H9 (cell line): ENCODE measurements at regions not wholly inside any gene's neighbourhood (a gene's known extent, or its start where the extent isn't known, plus 50 kb on each side); places are given as distances from the start of the nearest gene placed in this dataset.

Experiments used
- DNase-seq: peaks from one replicate; pipeline ENCODE4 v3.0.0-alpha.2; 2017
- H2AFZ ChIP-seq: one replicate; pipeline ENCODE4 v1.6.1; 2013; ENCODE audit warnings: mild to moderate bottlenecking, low read length, control low read depth, moderate library complexity
- H2AK5ac ChIP-seq: 2 replicates; pipeline ENCODE4 v1.6.1; 2013; ENCODE audit warnings: low read length, control low read depth, mixed read lengths; ENCODE audit not compliant: insufficient read length
- H2BK120ac ChIP-seq: one replicate; pipeline ENCODE4 v1.6.1; 2013; ENCODE audit warnings: low read depth, mild to moderate bottlenecking, low read length, control low read depth, inconsistent platforms; ENCODE audit not compliant: poor library complexity, severe bottlenecking
- H2BK12ac ChIP-seq: 2 replicates; pipeline ENCODE4 v1.6.1; 2013; ENCODE audit warnings: low read length, control low read depth, mixed read lengths, low read depth; ENCODE audit not compliant: insufficient read length
- H2BK15ac ChIP-seq: 2 replicates; pipeline ENCODE4 v1.6.1; 2013; ENCODE audit warnings: low read depth, low read length, control low read depth
- H2BK20ac ChIP-seq: one replicate; pipeline ENCODE4 v1.6.1; 2013; ENCODE audit warnings: low read depth, mild to moderate bottlenecking, low read length, control low read depth, inconsistent platforms; ENCODE audit not compliant: poor library complexity, severe bottlenecking
- H2BK5ac ChIP-seq: 2 replicates; pipeline ENCODE4 v1.6.1; 2013; ENCODE audit warnings: low read length, control low read depth, mixed read lengths; ENCODE audit not compliant: insufficient read length
- H3K14ac ChIP-seq: 2 replicates; pipeline ENCODE4 v1.6.1; 2013; ENCODE audit warnings: low read length, control low read depth; ENCODE audit not compliant: insufficient read depth
- H3K18ac ChIP-seq: 2 replicates; pipeline ENCODE4 v1.6.1; 2013; ENCODE audit warnings: low read depth, mild to moderate bottlenecking, mixed read lengths, low read length, control low read depth; ENCODE audit not compliant: insufficient read length
- H3K23ac ChIP-seq: 2 replicates; pipeline ENCODE4 v1.6.1; 2013; ENCODE audit warnings: low read length, control low read depth, mixed read lengths, low read depth; ENCODE audit not compliant: insufficient read length
- H3K23me2 ChIP-seq: 2 replicates; pipeline ENCODE4 v1.6.1; 2013; ENCODE audit warnings: low read depth, mild to moderate bottlenecking, mixed read lengths, low read length, control low read depth; ENCODE audit not compliant: insufficient read length, poor library complexity, severe bottlenecking
- H3K27ac ChIP-seq: 2 replicates; pipeline ENCODE4 v1.5.1; 2013; ENCODE audit warnings: low read length, control low read depth, mixed read lengths, low read depth; ENCODE audit not compliant: insufficient read length
- H3K27me3 ChIP-seq: 2 replicates; pipeline ENCODE4 v1.6.1; 2013; ENCODE audit warnings: low read length, control low read depth, inconsistent platforms; ENCODE audit not compliant: insufficient read depth
- H3K4ac ChIP-seq: 2 replicates; pipeline ENCODE4 v1.6.1; 2013; ENCODE audit warnings: low read depth, mild to moderate bottlenecking, control low read depth, inconsistent platforms, low read length, moderate library complexity
- H3K4me1 ChIP-seq: 2 replicates; pipeline ENCODE4 v1.6.1; 2013; ENCODE audit warnings: low read length, control low read depth, inconsistent platforms; ENCODE audit not compliant: insufficient read depth
- H3K4me2 ChIP-seq: 2 replicates; pipeline ENCODE4 v1.6.1; 2013; ENCODE audit warnings: low read length, control low read depth, mixed read lengths; ENCODE audit not compliant: insufficient read length, insufficient read depth
- H3K56ac ChIP-seq: 2 replicates; pipeline ENCODE4 v1.6.1; 2013; ENCODE audit warnings: low read depth, mild to moderate bottlenecking, mixed read lengths, low read length, control low read depth; ENCODE audit not compliant: insufficient read length
- H3K79me1 ChIP-seq: 2 replicates; pipeline ENCODE4 v1.6.1; 2013; ENCODE audit warnings: low read depth, mild to moderate bottlenecking, moderate library complexity, low read length, control low read depth, inconsistent platforms; ENCODE audit not compliant: insufficient read depth, poor library complexity, severe bottlenecking
- H3K79me2 ChIP-seq: 2 replicates; pipeline ENCODE4 v1.6.1; 2013; ENCODE audit warnings: low read length, control low read depth, inconsistent platforms; ENCODE audit not compliant: insufficient read depth
- H3K9ac ChIP-seq: 2 replicates; pipeline ENCODE4 v1.6.1; 2013; ENCODE audit warnings: low read length, control low read depth, mixed read lengths; ENCODE audit not compliant: insufficient read length; ENCODE audit errors: extremely low read depth
- H3K9me3 ChIP-seq: one replicate; pipeline ENCODE4 v1.6.1; 2013; ENCODE audit warnings: low read depth, low read length, inconsistent platforms; ENCODE audit not compliant: control insufficient read depth
- H3T11ph ChIP-seq: one replicate; pipeline ENCODE4 v1.6.1; 2013; ENCODE audit warnings: mild to moderate bottlenecking, low read length, control low read depth, inconsistent platforms
- H4K20me1 ChIP-seq: one replicate; pipeline ENCODE4 v1.6.1; 2013; ENCODE audit not compliant: control insufficient read depth, insufficient read length, insufficient read depth
- H4K5ac ChIP-seq: 2 replicates; pipeline ENCODE4 v1.6.1; 2013; ENCODE audit warnings: low read depth, mild to moderate bottlenecking, mixed read lengths, low read length, control low read depth; ENCODE audit not compliant: insufficient read length
- H4K8ac ChIP-seq: replicated peaks from 2 replicates; pipeline ENCODE4 v1.6.1; 2013; ENCODE audit warnings: low read length, control low read depth, mixed read lengths, low read depth; ENCODE audit not compliant: insufficient read length
- H4K91ac ChIP-seq: 2 replicates; pipeline ENCODE4 v1.6.1; 2013; ENCODE audit warnings: low read depth, mild to moderate bottlenecking, moderate library complexity, mixed read lengths, low read length, control low read depth; ENCODE audit not compliant: insufficient read length
- H3K27ac Mint-ChIP-seq, 3 experiments: 2 replicates in 2 of 3; 3 replicates in 1 of 3; pipeline ENCODE4 v1.8.0; 2020 to 2021; ENCODE audit warnings: mixed read lengths in 3 of 3, mild to moderate bottlenecking in 1 of 3, moderate library complexity in 1 of 3
- H3K27me3 Mint-ChIP-seq: 2 replicates; pipeline ENCODE4 v1.8.0; 2021; ENCODE audit warnings: low read depth, mild to moderate bottlenecking, moderate library complexity, mixed read lengths
- H3K36me3 Mint-ChIP-seq, 3 experiments: 2 replicates in 2 of 3; 3 replicates in 1 of 3; pipeline ENCODE4 v1.8.0; 2020 to 2021; ENCODE audit warnings: low read depth in 3 of 3, mixed read lengths in 3 of 3; ENCODE audit not compliant: insufficient read depth in 1 of 3
- H3K4me1 Mint-ChIP-seq, 2 experiments: 2 replicates each; pipeline ENCODE4 v1.8.0; 2020; ENCODE audit warnings: mixed read lengths in 2 of 2
- H3K4me3 Mint-ChIP-seq, 2 experiments: 2 replicates in 1 of 2; 3 replicates in 1 of 2; pipeline ENCODE4 v1.8.0; 2020 to 2021; ENCODE audit warnings: mild to moderate bottlenecking in 2 of 2, mixed read lengths in 2 of 2, moderate library complexity in 1 of 2
- H3K9me3 Mint-ChIP-seq, 2 experiments: 2 replicates in 1 of 2; 3 replicates in 1 of 2; pipeline ENCODE4 v1.8.0; 2020; ENCODE audit warnings: mild to moderate bottlenecking in 2 of 2, mixed read lengths in 2 of 2, moderate library complexity in 1 of 2
- CTCF ChIP-seq: fragments of 200-600 bp; sonication (generic); conservative IDR thresholded peaks from 3 replicates; pipeline ENCODE4 v1.8.0; 2021; ENCODE audit warnings: antibody characterized with exemption, mild to moderate bottlenecking
- WGBS: extraction: QIAGEN DNeasy Blood & Tissue Kit; methylation state at CpG from one replicate; pipeline ENCODE4 v1.1.7; 2013; ENCODE audit warnings: missing lambda C conversion rate, low lambda C conversion rate, mixed read lengths; ENCODE audit not compliant: insufficient read length; ENCODE audit errors: extremely low coverage; 5-methylcytosine and 5-hydroxymethylcytosine counted together

- no peak overlapping the region for H3T11ph ChIP-seq
- no peak overlapping the region for H3K9ac ChIP-seq
- Mint-ChIP-seq H3K4me3 (no peak overlapping the region), H3K9me3 (peaks cover 6 to 11% of the 10 kb centered on the region in 2 experiments; a peak in 4 of 5 replicates), H3K4me1 (peaks cover 2 to 5% of the 10 kb centered on the region in 2 experiments), H3K27ac (no peak overlapping the region; a peak in 1 of 7 replicates), H3K27me3 (peaks cover 15% of the 10 kb centered on the region), H3K36me3 (peaks cover 0 to 4% (median 3%) of the 10 kb centered on the region in 3 experiments; a peak in 2 of 7 replicates)
- no peaks in the 10 kb centered on the region for H3K79me2 ChIP-seq
- no peak overlapping the region for H3K4me2 ChIP-seq
- H2BK20ac ChIP-seq, result no peak overlapping the region
- H3K27me3 ChIP-seq, result no peaks in the 10 kb centered on the region
- no peak overlapping the region for H3K18ac ChIP-seq
- peak; percentile 26 for DNase-seq
- no peak overlapping the region for H2AK5ac ChIP-seq
- no peak overlapping the region for H2BK5ac ChIP-seq
- no CpG with 5 or more reads among the region's 13 CpGs for WGBS
- no peak overlapping the region for H4K5ac ChIP-seq
- H4K8ac ChIP-seq, result no peak overlapping the region
- no peak overlapping the region for H4K91ac ChIP-seq
- H3K27ac ChIP-seq, result no peak overlapping the region
- H2BK120ac ChIP-seq, result no peak overlapping the region
- H3K4me1 ChIP-seq, result no peaks in the 10 kb centered on the region
- H3K4ac ChIP-seq, result no peak overlapping the region
- no peak overlapping the region for H2BK15ac ChIP-seq
- no peaks in the 10 kb centered on the region for H3K23me2 ChIP-seq
- no peaks in the 10 kb centered on the region for H3K79me1 ChIP-seq
- H3K23ac ChIP-seq, result no peak overlapping the region
- no peak overlapping the region for H3K56ac ChIP-seq
- H2AFZ ChIP-seq, result no peak overlapping the region
- H3K9me3 ChIP-seq, result no peaks in the 10 kb centered on the region
- TF ChIP-seq CTCF, result no peak
- no peak overlapping the region; the same call in 1 of the 2 replicates for H3K14ac ChIP-seq
- no peaks in the 10 kb centered on the region for H4K20me1 ChIP-seq
- H2BK12ac ChIP-seq, result no peak overlapping the region
Observed at GRCh38 chr9:93900971-93901861, 53.9 kb downstream of the BARX1 start.
